ENCODE measurements at regions not wholly inside any gene's neighbourhood (a gene's known extent, or its start where the extent isn't known, plus 50 kb on each side); places are given as distances from the start of the nearest gene placed in this dataset.

- CTCF ChIA-PET: interaction anchor here (0.6 to 8.3 kb wide), 16 partner anchors 9 to 199 kb away, joined by 3 to 97 read pairs (median 4); partner anchors contain the start of gene GALNT15
- ATAC-seq (peak in 1 of 2 experiments; percentile 7; a peak in 3 of 6 replicates), DNase-seq (ENCODE audit: low read depth in 1 of 2, low spot score in 1 of 2) (no peak), FAIRE-seq (no peak)
- Histone ChIP-seq H3K27ac (peak overlapping the region; percentile 83 to 84), H3K4me3 (no peak overlapping the region), H3K4me2 (peak overlapping the region; percentile 74), H3K4me1 (peaks cover 49% of the 10 kb centered on the region), H3K9me3 (no peaks in the 10 kb centered on the region)
- TF ChIP-seq, protein P1, sequence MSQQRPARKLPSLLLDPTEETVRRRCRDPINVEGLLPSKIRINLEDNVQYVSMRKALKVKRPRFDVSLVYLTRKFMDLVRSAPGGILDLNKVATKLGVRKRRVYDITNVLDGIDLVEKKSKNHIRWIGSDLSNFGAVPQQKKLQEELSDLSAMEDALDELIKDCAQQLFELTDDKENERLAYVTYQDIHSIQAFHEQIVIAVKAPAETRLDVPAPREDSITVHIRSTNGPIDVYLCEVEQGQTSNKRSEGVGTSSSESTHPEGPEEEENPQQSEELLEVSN (IDR thresholded peaks at IDR 0.05; ENCODE audit: borderline replicate concordance, low read depth): 0 out of 2 replicates have a peak, but pooled peaks have one; percentile 11
- TF ChIP-seq PHF8 (IDR thresholded peaks at IDR 0.05; ENCODE audit: borderline replicate concordance, low read depth): no peak
- POLR2A ChIA-PET: interaction anchor here (0.8 to 1.7 kb wide), 3 partner anchors 9 to 192 kb away, joined by 3 to 12 read pairs (median 3); no protein-coding TSS in a partner anchor
- 41% methylated on average over 2 of the region's 2 CpGs for whole genome bisulfite sequencing (ENCODE audit: missing lambda C conversion rate)
Observed at GRCh38 chr3:16059711-16060357, 114.6 kb upstream of the GALNT15 start.

GRCh38 chr3:16060358-16060852 lies 114.1 kb upstream of the GALNT15 start:
- Histone ChIP-seq H3K4me1 (peaks cover 55% of the 10 kb centered on the region), H3K27ac (peak overlapping the region; percentile 84 to 90), H3K4me3 (no peak overlapping the region), H3K4me2 (peak overlapping the region; percentile 74), H3K9me3 (no peaks in the 10 kb centered on the region)
- FAIRE-seq (peak; percentile 65), DNase-seq (ENCODE audit: low read depth in 1 of 2, low spot score in 1 of 2) (peak; percentile 96 to 98), ATAC-seq (peak; percentile 92)
- ChIA-PET CTCF (interaction anchor here (0.6 to 8.3 kb wide), 17 partner anchors 9 to 277 kb away, joined by 3 to 97 read pairs (median 3); partner anchors contain the start of gene GALNT15), POLR2A (interaction anchor here (0.8 to 1.7 kb wide), 3 partner anchors 9 to 191 kb away, joined by 3 to 12 read pairs (median 3); no protein-coding TSS in a partner anchor)
- WGBS (ENCODE audit: missing lambda C conversion rate): 0% methylated on average over 4 of the region's 4 CpGs
- TF ChIP-seq BHLHE40 (IDR thresholded peaks at IDR 0.05; ENCODE audit: low read depth, low read length): peak; percentile 43
- 0 out of 2 replicates have a peak, but pooled peaks have one; percentile 18 for TF ChIP-seq RARB (CRISPR knock-in tag; IDR thresholded peaks at IDR 0.05)
- TF ChIP-seq NPAS2 (CRISPR knock-in tag; IDR thresholded peaks at IDR 0.05; ENCODE audit: borderline replicate concordance): peak; percentile 93
- no peak for TF ChIP-seq CHD2 (IDR thresholded peaks at IDR 0.05; ENCODE audit: low read length, partially characterized antibody)
- TF ChIP-seq CBX2 (IDR thresholded peaks at IDR 0.05; ENCODE audit: borderline replicate concordance, low read depth): no peak
- TF ChIP-seq HEYL (CRISPR knock-in tag; IDR thresholded peaks at IDR 0.05): no peak
- TF ChIP-seq FOXS1 (CRISPR knock-in tag; IDR thresholded peaks at IDR 0.05): peak; percentile 89
- peak; percentile 92 for TF ChIP-seq EP300 (IDR thresholded peaks at IDR 0.05)
- TF ChIP-seq TP53 (CRISPR knock-in tag; IDR thresholded peaks at IDR 0.05): no peak
- peak; percentile 83; the same call in 1 of the 2 replicates for TF ChIP-seq MYC (IDR thresholded peaks at IDR 0.05; ENCODE audit: borderline replicate concordance, low read length)
- TF ChIP-seq, protein P2, sequence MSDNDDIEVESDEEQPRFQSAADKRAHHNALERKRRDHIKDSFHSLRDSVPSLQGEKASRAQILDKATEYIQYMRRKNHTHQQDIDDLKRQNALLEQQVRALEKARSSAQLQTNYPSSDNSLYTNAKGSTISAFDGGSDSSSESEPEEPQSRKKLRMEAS (IDR thresholded peaks at IDR 0.05): peak; percentile 98
- TF ChIP-seq HDAC2 (IDR thresholded peaks at IDR 0.05): no peak
- peak; percentile 55 to 60 for TF ChIP-seq RAD21 (conservative IDR thresholded peaks at IDR 0.05 in 1 of 2, IDR thresholded peaks at IDR 0.05 in 1 of 2)
- peak; percentile 26; the same call in 1 of the 2 replicates for TF ChIP-seq EHF (CRISPR knock-in tag; IDR thresholded peaks at IDR 0.05)
- no peak for TF ChIP-seq TFCP2L1 (CRISPR knock-in tag; IDR thresholded peaks at IDR 0.05)
- no peak for TF ChIP-seq EHMT2 (IDR thresholded peaks at IDR 0.05; ENCODE audit: low read depth)
- no peak for TF ChIP-seq FOSB (CRISPR knock-in tag; IDR thresholded peaks at IDR 0.05)
- TF ChIP-seq POLR2A (IDR thresholded peaks at IDR 0.05; ENCODE audit: low read length): no peak
- TF ChIP-seq, protein P3, sequence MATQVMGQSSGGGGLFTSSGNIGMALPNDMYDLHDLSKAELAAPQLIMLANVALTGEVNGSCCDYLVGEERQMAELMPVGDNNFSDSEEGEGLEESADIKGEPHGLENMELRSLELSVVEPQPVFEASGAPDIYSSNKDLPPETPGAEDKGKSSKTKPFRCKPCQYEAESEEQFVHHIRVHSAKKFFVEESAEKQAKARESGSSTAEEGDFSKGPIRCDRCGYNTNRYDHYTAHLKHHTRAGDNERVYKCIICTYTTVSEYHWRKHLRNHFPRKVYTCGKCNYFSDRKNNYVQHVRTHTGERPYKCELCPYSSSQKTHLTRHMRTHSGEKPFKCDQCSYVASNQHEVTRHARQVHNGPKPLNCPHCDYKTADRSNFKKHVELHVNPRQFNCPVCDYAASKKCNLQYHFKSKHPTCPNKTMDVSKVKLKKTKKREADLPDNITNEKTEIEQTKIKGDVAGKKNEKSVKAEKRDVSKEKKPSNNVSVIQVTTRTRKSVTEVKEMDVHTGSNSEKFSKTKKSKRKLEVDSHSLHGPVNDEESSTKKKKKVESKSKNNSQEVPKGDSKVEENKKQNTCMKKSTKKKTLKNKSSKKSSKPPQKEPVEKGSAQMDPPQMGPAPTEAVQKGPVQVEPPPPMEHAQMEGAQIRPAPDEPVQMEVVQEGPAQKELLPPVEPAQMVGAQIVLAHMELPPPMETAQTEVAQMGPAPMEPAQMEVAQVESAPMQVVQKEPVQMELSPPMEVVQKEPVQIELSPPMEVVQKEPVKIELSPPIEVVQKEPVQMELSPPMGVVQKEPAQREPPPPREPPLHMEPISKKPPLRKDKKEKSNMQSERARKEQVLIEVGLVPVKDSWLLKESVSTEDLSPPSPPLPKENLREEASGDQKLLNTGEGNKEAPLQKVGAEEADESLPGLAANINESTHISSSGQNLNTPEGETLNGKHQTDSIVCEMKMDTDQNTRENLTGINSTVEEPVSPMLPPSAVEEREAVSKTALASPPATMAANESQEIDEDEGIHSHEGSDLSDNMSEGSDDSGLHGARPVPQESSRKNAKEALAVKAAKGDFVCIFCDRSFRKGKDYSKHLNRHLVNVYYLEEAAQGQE (IDR thresholded peaks at IDR 0.05): no peak
- TF ChIP-seq POLR2AphosphoS2 (conservative IDR thresholded peaks at IDR 0.05; ENCODE audit: low read length): no peak
- TF ChIP-seq ZC3H11A (IDR thresholded peaks at IDR 0.05): no peak
- TF ChIP-seq SREBF2 (IDR thresholded peaks at IDR 0.05): no peak
- no peak for TF ChIP-seq CBX8 (IDR thresholded peaks at IDR 0.05)
- TF ChIP-seq RFX5 (IDR thresholded peaks at IDR 0.05): no peak
- TF ChIP-seq, protein P4, sequence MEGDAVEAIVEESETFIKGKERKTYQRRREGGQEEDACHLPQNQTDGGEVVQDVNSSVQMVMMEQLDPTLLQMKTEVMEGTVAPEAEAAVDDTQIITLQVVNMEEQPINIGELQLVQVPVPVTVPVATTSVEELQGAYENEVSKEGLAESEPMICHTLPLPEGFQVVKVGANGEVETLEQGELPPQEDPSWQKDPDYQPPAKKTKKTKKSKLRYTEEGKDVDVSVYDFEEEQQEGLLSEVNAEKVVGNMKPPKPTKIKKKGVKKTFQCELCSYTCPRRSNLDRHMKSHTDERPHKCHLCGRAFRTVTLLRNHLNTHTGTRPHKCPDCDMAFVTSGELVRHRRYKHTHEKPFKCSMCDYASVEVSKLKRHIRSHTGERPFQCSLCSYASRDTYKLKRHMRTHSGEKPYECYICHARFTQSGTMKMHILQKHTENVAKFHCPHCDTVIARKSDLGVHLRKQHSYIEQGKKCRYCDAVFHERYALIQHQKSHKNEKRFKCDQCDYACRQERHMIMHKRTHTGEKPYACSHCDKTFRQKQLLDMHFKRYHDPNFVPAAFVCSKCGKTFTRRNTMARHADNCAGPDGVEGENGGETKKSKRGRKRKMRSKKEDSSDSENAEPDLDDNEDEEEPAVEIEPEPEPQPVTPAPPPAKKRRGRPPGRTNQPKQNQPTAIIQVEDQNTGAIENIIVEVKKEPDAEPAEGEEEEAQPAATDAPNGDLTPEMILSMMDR (IDR thresholded peaks at IDR 0.05): peak; percentile 24; the same call in 1 of the 3 replicates
- TF ChIP-seq GATA3 (IDR thresholded peaks at IDR 0.05; ENCODE audit: borderline replicate concordance): peak; percentile 96
- peak; percentile 76 for TF ChIP-seq ZNF302 (CRISPR knock-in tag; IDR thresholded peaks at IDR 0.05)
- no peak for TF ChIP-seq CHD4 (IDR thresholded peaks at IDR 0.05; ENCODE audit: borderline replicate concordance)
- TF ChIP-seq MAFK (IDR thresholded peaks at IDR 0.05; ENCODE audit: partially characterized antibody): peak; percentile 35
- TF ChIP-seq HOXB13 (CRISPR knock-in tag; IDR thresholded peaks at IDR 0.05; ENCODE audit: low read depth): no peak
